Adipocyte (in vitro differentiated cells): ENCODE measurements at regions not wholly inside any gene's neighbourhood (a gene's known extent, or its start where the extent isn't known, plus 50 kb on each side); places are given as distances from the start of the nearest gene placed in this dataset.

Source experiments
- DNase-seq: peaks from one replicate; pipeline ENCODE4 v3.0.0-alpha.2; 2015; ENCODE audit warnings: low read depth
- H3K27me3 ChIP-seq: replicated peaks from 2 replicates; pipeline ENCODE4 v1.7.0; 2013; ENCODE audit warnings: mild to moderate bottlenecking, low read length, moderate library complexity; ENCODE audit not compliant: control insufficient read depth, insufficient read depth
- H3K36me3 ChIP-seq: 2 replicates; pipeline ENCODE4 v1.7.0; 2013; ENCODE audit warnings: low read length, mild to moderate bottlenecking, moderate library complexity; ENCODE audit not compliant: control insufficient read depth, insufficient read depth, severe bottlenecking
- H3K4me1 ChIP-seq: 2 replicates; pipeline ENCODE4 v1.7.0; 2013; ENCODE audit warnings: mild to moderate bottlenecking, low read length, moderate library complexity; ENCODE audit not compliant: control insufficient read depth, insufficient read depth
- H3K4me3 ChIP-seq: 2 replicates; pipeline ENCODE4 v1.7.0; 2013; ENCODE audit warnings: mild to moderate bottlenecking, low read length, moderate library complexity
- H3K9ac ChIP-seq: 2 replicates; pipeline ENCODE4 v1.7.0; 2013; ENCODE audit warnings: mild to moderate bottlenecking, low read length, moderate library complexity
- H3K9me3 ChIP-seq: 2 replicates; pipeline ENCODE4 v1.7.0; 2013; ENCODE audit warnings: mild to moderate bottlenecking, low read length, moderate library complexity; ENCODE audit not compliant: control insufficient read depth

DNA sequence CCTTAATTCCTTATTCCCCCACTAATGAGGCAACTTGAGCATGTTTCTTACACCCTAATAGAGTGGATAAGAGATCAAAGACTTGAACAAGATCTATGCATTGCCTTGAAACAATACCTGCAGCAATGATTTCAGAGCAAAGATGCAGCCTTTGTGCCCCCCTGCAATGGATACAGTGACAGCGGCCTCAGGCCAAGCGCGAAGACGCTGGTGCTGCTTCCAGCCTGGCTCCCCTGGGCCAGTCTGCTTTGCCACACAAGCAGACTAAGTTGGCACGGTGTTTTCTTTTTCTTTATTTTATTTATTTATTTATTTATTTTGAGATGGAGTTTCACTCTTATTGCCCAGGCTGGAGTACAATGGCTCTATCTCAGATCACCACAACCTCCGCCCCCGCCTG is 179.8 kb upstream of the S1PR3 start:
- Histone ChIP-seq H3K9me3 (no peaks in the 10 kb centered on the region), H3K9ac (no peak overlapping the region), H3K27me3 (no peaks in the 10 kb centered on the region), H3K4me1 (peaks cover 22% of the 10 kb centered on the region), H3K4me3 (no peak overlapping the region), H3K36me3 (no peaks in the 10 kb centered on the region)
- DNase-seq, result no peak

DNA sequence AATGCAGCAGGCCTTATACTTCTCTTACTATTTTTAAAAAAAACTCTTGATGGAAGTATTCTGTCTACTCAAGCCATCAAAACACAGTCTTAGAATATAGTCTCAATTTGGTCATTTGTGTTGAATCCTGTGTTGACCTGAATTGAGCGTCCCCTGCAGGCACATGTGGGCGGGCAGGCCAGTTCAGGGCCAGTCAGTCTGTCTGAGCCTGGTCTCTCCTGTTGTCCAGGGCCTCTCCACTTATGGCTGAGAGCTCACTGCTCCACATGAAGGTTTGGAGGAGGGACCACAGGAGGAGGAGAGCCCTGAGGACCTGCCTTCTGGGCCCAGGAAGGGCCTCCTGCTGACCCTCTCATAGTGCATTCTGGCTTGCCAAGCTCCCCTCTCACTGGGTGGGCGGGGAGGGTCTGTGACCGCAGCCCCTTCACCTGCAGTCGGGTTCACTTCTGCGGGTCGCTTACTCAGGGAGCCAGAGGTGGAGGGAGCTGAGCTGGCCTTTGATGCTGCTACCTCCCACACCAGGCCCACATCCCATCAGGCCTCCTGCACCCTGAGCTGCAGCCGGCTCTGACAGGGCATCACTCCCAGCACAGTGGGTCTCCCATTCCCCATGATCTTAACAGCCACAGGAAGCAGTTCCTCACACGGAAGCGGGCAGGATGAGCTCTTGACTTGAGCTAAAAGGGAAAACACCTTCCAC is 178.2 kb upstream of the S1PR3 start:
- Histone ChIP-seq H3K36me3 (no peaks in the 10 kb centered on the region), H3K9ac (no peak overlapping the region), H3K4me1 (peaks cover 21% of the 10 kb centered on the region), H3K4me3 (no peak overlapping the region), H3K27me3 (no peaks in the 10 kb centered on the region), H3K9me3 (no peaks in the 10 kb centered on the region)
- DNase-seq, result no peak

DNA sequence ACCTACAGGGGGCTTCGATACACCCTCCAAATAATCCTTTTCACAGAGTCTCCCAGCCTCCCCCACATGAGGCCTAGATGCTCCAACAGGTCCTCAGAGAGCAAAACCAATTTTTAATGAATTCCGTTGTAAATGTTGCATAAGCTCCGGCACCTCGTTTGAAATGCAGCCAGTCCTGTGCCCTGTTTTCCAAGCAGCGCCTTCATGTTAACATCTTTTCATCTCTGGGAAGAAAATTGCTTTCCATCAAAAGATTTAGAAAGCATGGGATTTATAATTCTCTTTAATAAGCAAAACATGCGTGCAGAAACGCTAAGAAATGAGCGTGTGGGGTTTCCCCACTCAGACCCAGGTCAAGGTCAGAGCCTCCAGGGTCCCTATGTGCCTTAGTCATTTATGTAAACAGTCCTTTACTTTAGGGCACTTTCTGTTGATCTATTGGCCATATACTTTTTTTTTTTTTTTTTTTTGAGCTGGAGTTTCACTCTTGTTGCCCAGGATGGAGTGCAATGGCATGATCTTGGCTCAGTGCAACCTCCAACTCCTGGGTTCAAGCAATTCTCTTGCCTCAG is 177.5 kb upstream of the S1PR3 start:
- Histone ChIP-seq H3K4me1 (peaks cover 23% of the 10 kb centered on the region), H3K9ac (no peak overlapping the region), H3K36me3 (no peaks in the 10 kb centered on the region), H3K4me3 (no peak overlapping the region), H3K27me3 (no peaks in the 10 kb centered on the region), H3K9me3 (no peaks in the 10 kb centered on the region)
- no peak for DNase-seq

DNA sequence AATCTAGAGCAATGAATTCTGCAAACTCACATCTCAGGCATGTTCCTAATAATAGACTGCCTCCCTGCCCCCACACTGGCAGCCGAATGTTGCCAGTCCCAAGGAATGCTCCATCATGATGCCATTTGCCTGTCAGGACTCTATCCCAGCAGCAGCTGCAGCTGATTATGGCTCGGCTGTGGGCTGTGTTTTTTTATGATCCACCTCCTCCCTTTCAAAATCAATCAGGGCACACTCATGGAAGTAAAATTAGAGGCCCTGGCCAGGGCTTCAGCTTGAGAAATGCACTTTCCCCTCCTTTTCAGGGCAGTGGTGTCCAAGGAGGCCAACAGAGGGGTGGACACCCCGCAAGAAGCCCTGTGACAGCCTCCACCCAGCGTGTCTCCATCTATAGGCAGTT is 176.7 kb upstream of the S1PR3 start:
- H3K4me3 ChIP-seq, result no peak overlapping the region
- no peaks in the 10 kb centered on the region for H3K27me3 ChIP-seq
- H3K36me3 ChIP-seq, result no peaks in the 10 kb centered on the region
- no peak overlapping the region for H3K9ac ChIP-seq
- no peaks in the 10 kb centered on the region for H3K9me3 ChIP-seq
- DNase-seq, result peak; percentile 95
- H3K4me1 ChIP-seq, result peaks cover 30% of the 10 kb centered on the region

DNA sequence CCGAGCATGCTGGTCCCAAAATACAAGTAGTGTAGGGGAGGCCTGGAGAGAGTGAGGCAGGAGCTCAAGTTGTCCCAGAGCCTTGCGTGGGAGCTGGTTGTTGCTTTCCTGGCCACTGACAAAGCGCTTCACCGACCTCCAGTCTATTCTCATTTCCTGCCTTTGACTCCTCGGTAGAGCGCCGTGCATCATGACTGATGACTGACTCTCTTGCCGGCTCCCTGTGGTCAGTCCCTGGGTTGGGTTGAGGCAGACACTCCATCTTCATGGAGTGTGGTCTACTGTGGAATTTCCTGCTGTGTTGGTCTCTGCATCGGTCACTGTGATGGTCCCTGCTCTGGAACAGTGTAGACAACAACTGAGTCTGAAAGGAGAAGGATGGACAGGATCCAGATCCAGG is 175.1 kb upstream of the S1PR3 start:
- no peaks in the 10 kb centered on the region for H3K27me3 ChIP-seq
- DNase-seq, result no peak

DNA sequence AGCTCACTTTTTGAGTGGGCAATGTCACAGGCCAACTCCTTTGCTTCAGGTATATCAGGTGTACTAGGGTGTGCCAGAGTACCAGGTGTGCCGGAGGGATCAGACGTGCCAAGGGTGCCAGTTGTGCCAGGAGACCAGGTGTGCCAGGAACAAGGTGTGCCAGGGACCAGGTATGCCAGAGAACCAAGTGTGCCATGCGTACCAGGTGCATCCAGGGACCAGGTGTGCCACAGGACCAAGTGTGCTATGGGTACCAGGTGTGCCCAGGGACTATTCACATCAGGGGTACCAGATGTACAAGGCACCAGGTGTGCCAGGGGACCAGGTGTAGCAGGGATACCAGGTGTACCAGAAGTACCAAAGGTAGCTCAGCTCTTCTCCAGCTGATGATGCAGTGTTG is 174.7 kb upstream of the S1PR3 start:
- Histone ChIP-seq H3K9me3 (no peaks in the 10 kb centered on the region), H3K36me3 (no peaks in the 10 kb centered on the region), H3K9ac (no peak overlapping the region), H3K4me1 (peaks cover 32% of the 10 kb centered on the region), H3K27me3 (no peaks in the 10 kb centered on the region), H3K4me3 (no peak overlapping the region)
- no peak for DNase-seq

More for the DNA sequence above, 175.1 kb upstream of the S1PR3 start:
- Histone ChIP-seq H3K9me3 (no peaks in the 10 kb centered on the region), H3K9ac (no peak overlapping the region), H3K4me1 (peaks cover 30% of the 10 kb centered on the region), H3K36me3 (no peaks in the 10 kb centered on the region), H3K4me3 (no peak overlapping the region)

DNA sequence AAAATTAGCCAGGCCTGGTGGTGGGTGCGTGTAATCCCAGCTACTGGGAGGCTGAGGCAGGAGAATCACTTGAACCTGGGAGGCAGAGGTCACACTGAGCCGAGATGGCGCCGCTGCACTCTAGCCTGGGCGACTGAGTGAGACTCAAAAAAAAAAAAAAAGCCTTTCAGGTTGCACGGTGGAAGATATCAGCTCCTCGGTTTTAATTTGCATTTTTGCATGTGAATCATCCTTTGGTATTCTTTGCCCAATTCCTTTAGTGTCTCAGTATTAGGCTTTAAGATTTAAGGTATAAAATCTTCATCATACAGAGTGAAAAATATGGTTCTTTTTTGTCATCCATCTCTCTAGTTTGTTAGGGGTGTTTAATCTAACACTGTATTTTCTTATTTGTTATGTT is 173.6 kb upstream of the S1PR3 start:
- H3K9me3 ChIP-seq, result no peaks in the 10 kb centered on the region
- H3K9ac ChIP-seq, result no peak overlapping the region
- no peaks in the 10 kb centered on the region for H3K27me3 ChIP-seq
- H3K4me1 ChIP-seq, result peaks cover 37% of the 10 kb centered on the region
- H3K36me3 ChIP-seq, result no peaks in the 10 kb centered on the region
- DNase-seq, result no peak
- no peak overlapping the region for H3K4me3 ChIP-seq

DNA sequence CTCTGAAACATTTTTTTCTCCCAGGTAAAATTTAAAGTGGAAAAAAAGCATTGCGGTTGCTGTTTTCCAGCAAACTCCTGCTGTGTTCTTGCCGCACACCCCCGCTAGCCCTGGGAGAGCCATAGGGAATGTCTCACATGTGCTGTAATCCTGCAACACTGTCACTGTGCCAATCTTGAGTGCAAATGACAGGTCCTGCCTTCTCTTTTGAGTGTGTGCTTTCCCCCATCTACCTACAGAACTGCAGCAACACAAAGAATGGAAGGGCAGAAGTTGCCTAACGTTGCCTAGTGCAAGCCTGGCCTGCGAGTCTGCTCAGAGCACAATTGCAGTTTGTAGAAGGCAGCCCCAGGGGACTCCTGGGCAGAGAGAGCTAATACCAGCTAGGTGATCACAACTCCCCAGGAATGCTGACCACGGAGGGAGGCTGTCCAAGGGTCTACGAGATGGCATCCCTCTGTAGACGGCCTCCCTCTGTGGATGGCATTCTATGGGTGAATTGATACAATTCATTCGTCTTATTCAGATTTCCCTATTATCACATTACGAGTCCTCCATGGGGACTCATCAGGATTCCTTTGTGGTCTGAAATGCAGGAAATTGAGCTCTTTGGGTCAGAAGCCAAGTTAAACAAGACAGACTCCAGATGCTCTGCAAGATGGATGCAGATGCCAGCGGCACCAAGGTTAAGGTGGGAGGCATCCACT is 172.6 kb upstream of the S1PR3 start:
- H3K9me3 ChIP-seq, result no peaks in the 10 kb centered on the region
- no peak overlapping the region for H3K4me3 ChIP-seq
- peaks cover 35% of the 10 kb centered on the region for H3K4me1 ChIP-seq
- H3K9ac ChIP-seq, result no peak overlapping the region
- H3K27me3 ChIP-seq, result no peaks in the 10 kb centered on the region
- H3K36me3 ChIP-seq, result no peaks in the 10 kb centered on the region
- peak; percentile 70 for DNase-seq

DNA sequence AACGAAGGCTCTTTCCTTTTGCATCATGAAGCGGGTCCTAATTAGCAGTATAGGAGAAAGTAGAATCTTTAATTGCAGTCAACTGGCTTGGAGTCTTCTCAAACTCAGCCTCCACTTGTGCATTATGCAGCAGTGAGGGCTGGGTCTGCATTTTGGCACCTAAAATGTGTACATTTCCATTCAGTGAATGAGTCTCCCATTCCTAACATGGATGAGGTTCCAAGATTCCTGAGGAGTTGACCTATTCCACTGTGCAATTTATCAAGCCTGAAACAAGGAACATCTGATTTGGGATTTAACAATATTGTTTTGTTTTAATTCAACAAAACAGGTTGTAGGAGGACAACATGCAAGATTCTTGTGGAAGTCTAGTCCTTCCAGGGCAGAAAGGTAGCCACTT is 171.8 kb upstream of the S1PR3 start:
- DNase-seq, result no peak
- Histone ChIP-seq H3K36me3 (no peaks in the 10 kb centered on the region), H3K4me1 (peaks cover 29% of the 10 kb centered on the region), H3K9ac (no peak overlapping the region), H3K4me3 (no peak overlapping the region), H3K9me3 (no peaks in the 10 kb centered on the region), H3K27me3 (no peaks in the 10 kb centered on the region)

DNA sequence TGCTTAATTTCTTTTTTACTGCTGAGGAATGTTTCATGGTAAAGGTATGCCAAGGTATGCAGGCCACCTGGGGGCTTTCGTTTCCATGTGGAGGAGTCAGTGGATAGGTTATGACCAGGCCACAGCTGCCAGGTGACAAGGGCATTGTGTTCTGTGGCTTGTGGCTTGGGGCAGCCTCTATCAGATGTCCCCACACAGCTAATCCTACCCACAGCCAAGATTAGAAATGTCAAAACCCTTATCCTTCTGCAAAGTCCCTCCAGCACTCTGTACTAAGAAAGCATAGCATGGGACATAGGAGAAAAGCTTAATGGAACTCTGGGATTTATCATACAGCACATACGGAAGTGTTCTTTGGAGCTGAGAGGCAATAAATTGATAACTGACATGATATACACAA is 171.2 kb upstream of the S1PR3 start:
- peaks cover 29% of the 10 kb centered on the region for H3K4me1 ChIP-seq
- no peaks in the 10 kb centered on the region for H3K9me3 ChIP-seq
- no peak overlapping the region for H3K9ac ChIP-seq
- no peaks in the 10 kb centered on the region for H3K27me3 ChIP-seq
- H3K36me3 ChIP-seq, result no peaks in the 10 kb centered on the region
- no peak for DNase-seq
- no peak overlapping the region for H3K4me3 ChIP-seq

DNA sequence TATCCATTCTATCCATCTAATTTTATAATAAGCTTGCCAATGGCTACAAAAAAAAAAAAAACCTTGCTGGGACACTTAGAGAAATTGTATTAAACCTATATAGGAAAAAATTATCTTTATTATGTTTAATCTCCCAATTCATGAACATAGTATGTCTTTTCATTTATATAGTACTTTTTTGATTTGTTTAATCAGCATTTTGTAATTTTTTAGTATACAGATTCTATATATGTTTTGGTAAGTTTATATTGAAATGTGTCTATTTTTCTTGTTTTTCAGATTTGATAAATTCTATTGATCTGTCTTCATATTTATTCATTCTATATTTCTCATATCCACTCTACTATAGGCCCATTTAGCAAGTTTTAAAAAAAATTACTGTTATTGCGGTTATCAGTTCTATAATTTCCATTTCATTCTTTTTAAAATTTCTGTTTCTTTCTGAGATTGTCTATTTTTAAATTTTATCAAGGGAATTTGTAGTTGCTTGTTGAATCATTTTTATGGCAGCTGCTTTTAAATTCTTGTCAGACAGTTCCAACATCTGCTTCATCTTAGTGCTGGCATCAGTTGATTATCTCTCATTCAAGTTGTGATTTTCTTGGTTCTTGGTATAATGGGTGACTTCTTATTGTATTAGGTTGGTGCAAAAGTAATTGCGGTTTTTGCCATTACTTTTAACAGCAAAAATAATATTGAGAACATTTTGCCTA is 170.1 kb upstream of the S1PR3 start:
- no peaks in the 10 kb centered on the region for H3K36me3 ChIP-seq
- no peak for DNase-seq

More for the DNA sequence above, 170.1 kb upstream of the S1PR3 start:
- Histone ChIP-seq H3K27me3 (no peaks in the 10 kb centered on the region), H3K4me3 (no peak overlapping the region), H3K4me1 (peaks cover 29% of the 10 kb centered on the region), H3K9me3 (peaks cover 3% of the 10 kb centered on the region), H3K9ac (no peak overlapping the region)
